ENCODE measurements at regions not wholly inside any gene's neighbourhood (a gene's known extent, or its start where the extent isn't known, plus 50 kb on each side); places are given as distances from the start of the nearest gene placed in this dataset.
A peak's percentile ranks its signal among the peaks of the same experiment; 100 is the strongest.

DNA sequence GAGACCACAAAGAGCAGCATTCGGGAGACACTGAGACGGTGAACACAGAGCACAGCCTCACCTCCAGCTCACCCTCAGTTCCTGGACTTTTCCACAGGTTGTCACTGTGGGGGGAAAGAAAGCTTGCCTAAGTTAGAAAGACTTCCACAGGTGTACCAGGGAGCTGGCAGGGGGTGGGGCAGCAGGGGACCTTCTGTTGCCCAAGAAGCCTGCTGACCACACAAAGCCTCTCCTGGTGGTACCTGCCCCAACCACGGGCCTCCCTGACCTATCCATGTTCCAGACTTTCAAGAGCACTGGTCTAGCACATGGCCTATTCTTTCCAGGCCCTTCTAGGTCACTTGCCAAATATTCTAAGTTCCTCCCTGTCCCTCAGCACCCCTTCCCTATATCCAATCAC is 550.8 kb downstream of the BNC2 start:
- Histone ChIP-seq H3K4me1 (peaks cover 0 to 4% of the 10 kb centered on the region in 2 donors), H3K27me3 (no peaks in the 10 kb centered on the region), H3K4me3 (no peak overlapping the region), H3K36me3 (no peaks in the 10 kb centered on the region), H3K27ac (no peak overlapping the region), H3K9me3 (no peaks in the 10 kb centered on the region)
- ATAC-seq (no peak), DNase-seq (no peak)
- TF ChIP-seq, protein P1, sequence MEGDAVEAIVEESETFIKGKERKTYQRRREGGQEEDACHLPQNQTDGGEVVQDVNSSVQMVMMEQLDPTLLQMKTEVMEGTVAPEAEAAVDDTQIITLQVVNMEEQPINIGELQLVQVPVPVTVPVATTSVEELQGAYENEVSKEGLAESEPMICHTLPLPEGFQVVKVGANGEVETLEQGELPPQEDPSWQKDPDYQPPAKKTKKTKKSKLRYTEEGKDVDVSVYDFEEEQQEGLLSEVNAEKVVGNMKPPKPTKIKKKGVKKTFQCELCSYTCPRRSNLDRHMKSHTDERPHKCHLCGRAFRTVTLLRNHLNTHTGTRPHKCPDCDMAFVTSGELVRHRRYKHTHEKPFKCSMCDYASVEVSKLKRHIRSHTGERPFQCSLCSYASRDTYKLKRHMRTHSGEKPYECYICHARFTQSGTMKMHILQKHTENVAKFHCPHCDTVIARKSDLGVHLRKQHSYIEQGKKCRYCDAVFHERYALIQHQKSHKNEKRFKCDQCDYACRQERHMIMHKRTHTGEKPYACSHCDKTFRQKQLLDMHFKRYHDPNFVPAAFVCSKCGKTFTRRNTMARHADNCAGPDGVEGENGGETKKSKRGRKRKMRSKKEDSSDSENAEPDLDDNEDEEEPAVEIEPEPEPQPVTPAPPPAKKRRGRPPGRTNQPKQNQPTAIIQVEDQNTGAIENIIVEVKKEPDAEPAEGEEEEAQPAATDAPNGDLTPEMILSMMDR (IDR thresholded peaks at IDR 0.05) = no peak
- intact Hi-C loops (cut with DNase I) = no loop called here

DNA sequence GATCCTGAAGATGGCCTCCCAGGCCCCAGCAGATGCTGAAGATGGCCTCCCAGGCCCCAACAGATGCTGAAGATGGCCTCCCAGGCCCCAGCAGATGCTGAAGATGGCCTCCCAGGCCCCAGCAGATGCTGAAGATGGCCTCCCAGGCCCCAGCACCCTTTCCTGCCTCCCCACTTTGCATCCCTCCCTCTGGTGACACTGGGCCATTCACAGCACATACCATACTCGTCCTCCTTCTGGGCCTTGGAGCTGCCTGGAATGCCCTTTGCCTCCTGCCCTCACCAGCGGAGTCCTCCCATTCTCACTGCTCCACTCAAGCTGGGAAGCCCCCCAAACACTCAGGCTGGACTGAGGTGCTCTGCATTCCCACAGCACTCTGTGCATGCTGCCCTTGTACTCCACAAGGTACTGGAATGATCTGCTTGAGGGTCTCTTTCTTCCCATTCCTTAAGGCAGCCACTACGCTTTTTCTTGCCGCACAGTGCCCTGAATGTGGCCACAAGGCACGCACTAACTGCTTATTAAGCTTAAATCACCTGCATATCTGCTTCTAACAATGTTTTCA is 550.0 kb downstream of the BNC2 start:
- Histone ChIP-seq H3K4me1 (peaks cover 0 to 4% of the 10 kb centered on the region in 2 donors), H3K9me3 (no peaks in the 10 kb centered on the region), H3K27me3 (no peaks in the 10 kb centered on the region), H3K36me3 (no peaks in the 10 kb centered on the region), H3K4me3 (no peak overlapping the region), H3K27ac (no peak overlapping the region)
- DNase-seq (no peak), ATAC-seq (no peak)
- intact Hi-C loops (cut with DNase I) = no loop called here
- TF ChIP-seq, protein P1 (IDR thresholded peaks at IDR 0.05) = no peak

DNA sequence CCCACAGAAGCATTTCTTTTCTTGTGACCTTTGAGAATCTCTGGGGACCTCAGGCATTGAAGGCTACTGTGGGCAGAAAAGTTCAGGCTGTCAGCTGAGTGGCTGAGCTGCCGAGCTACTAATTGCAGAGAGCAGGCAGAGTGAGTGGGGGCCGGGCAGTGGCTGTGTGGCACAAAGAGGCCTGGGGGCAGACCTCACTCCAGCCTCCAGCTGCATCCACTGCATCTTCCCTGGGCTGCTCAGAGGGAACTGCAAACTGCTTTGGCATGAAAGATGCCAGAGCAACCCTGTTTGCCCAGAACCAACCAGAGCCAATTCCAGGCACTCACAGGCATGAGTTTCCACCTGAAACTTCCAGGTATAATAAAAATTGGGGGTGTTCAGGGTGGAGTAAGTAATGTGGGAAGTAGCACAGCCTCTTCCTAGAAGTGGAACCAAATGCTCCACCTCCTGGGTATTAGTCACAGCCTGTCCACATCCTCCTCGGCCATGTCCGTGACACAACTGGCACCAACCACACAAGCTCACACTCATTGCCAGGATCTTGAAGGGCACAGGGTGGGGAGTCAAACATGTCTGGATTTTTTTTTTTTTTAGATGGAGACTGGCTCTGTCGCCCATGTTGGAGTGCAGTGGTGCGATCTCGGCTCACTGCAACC is 548.9 kb downstream of the BNC2 start:
- Histone ChIP-seq H3K27me3 (no peaks in the 10 kb centered on the region), H3K4me1 (peaks cover 0 to 4% of the 10 kb centered on the region in 2 donors), H3K36me3 (no peaks in the 10 kb centered on the region), H3K27ac (no peak overlapping the region), H3K9me3 (no peaks in the 10 kb centered on the region), H3K4me3 (no peak overlapping the region)
- TF ChIP-seq, protein P1 (IDR thresholded peaks at IDR 0.05) = no peak
- DNase-seq (peak in 1 of 4 donors; percentile 48), ATAC-seq (peak; percentile 67)
- intact Hi-C loops (cut with DNase I) = no loop called here

DNA sequence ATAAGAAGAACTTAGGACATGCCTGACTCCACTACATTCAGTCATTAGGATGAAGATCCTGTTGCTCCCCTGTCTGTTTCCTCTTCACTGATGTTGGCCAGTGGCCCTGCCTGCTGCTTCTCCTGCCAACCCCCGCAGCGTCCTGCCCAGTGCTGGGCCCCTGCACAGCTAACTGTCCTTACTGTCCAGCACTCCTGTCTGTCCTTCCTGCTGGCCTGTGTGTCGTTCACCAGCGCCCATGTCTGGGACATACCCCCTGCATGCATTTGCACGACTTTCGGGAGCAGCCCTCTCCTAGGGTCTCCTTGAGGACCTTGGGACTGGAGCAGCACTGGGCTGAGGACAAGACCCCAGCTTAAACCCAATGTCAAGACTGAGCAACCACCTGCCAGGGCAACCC is 547.6 kb downstream of the BNC2 start:
- Histone ChIP-seq H3K9me3 (no peaks in the 10 kb centered on the region), H3K4me3 (no peak overlapping the region), H3K36me3 (no peaks in the 10 kb centered on the region), H3K4me1 (peaks cover 0 to 4% of the 10 kb centered on the region in 2 donors), H3K27me3 (no peaks in the 10 kb centered on the region), H3K27ac (no peak overlapping the region)
- DNase-seq (peak in 1 of 4 donors; percentile 69), ATAC-seq (no peak)
- TF ChIP-seq, protein P1 (IDR thresholded peaks at IDR 0.05) = no peak
- intact Hi-C loops (cut with DNase I) = no loop called here

DNA sequence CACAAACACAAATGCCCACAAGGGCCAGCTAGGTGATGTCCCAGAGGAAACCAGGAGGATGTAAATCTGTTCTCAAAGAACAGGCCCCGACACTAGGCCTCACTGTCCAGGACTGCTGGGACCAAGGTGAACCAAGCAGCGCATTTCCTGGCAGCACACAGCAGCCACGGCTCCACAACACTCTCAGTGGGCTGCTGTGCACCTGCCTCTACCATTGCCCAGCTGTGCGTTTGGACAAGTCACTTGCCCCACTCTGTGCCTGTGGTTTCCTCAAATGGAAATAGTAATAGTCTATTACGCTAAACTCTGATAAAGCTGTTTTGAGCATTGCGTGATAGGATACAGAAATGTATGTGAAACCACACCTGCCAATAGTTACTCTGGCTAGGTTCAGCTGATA is 544.5 kb downstream of the BNC2 start:
- Histone ChIP-seq H3K4me3 (no peak overlapping the region), H3K27ac (no peak overlapping the region), H3K4me1 (peaks cover 0 to 4% of the 10 kb centered on the region in 2 donors), H3K27me3 (no peaks in the 10 kb centered on the region), H3K36me3 (no peaks in the 10 kb centered on the region), H3K9me3 (no peaks in the 10 kb centered on the region)
- intact Hi-C loops (cut with DNase I) = no loop called here
- ATAC-seq (no peak), DNase-seq (no peak)
- TF ChIP-seq, protein P1 (IDR thresholded peaks at IDR 0.05) = no peak

Measured in left lung (tissue), 4 donors.